HG03378 (cell line): ENCODE measurements at regions not wholly inside any gene's neighbourhood (a gene's known extent, or its start where the extent isn't known, plus 50 kb on each side); places are given as distances from the start of the nearest gene placed in this dataset.

Experiments
- ATAC-seq: cut with Tn5 transposase; IDR thresholded peaks from one replicate; pipeline ENCODE4 v1.9.1; 2021; ENCODE audit warnings: mild to moderate bottlenecking, moderate library complexity; ENCODE audit not compliant: unreplicated experiment

- no peak for ATAC-seq
These were observed 53.1 kb downstream of the ATXN3L start for GRCh38 chrX:13266641-13267345.

- ATAC-seq: no peak
These were observed 54.2 kb downstream of the ATXN3L start for GRCh38 chrX:13265549-13266132.

GRCh38 chrX:13265111-13265510 is 54.7 kb downstream of the ATXN3L start:
- ATAC-seq: no peak

- peak; percentile 76 for ATAC-seq
These were observed 56.1 kb downstream of the ATXN3L start for GRCh38 chrX:13263560-13264251.

DNA sequence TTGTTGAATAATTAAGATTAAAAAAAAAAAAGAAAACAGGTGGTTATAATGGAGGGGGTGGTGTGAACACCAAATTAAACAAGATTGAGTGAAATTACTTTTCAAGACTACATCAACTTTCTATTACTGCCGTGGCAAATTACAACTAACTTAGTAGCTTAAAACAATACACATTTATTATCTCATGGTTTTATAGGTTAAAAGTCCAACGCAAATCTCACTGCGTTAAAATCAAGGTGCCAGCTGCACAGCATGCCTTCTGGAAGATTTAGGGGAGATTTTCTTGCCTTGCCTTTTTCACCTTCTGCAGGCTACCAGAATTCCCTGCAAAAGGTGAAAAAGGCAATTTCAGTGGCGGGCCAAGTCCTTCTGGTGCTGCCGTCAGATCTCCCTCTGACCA is 58.5 kb downstream of the ATXN3L start:
- ATAC-seq: no peak

DNA sequence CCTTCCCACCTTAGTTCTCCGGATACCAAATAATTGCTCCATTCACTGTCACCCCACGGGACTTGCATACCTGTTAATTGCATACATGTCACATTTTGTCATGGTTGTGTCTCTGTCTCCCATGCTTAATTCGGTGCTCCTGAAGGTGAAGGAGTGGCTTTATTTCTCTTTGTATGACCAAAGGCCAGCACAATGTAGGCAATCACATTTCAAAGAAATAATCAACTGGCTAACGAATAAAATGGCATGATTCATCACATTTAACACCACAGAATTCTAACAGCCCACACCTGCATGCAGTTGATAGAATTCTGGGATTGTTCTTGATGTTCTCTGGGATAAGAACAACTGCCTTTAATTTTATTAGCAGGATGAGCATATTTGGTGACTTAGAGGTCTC is 59.3 kb downstream of the ATXN3L start:
- no peak for ATAC-seq

- no peak for ATAC-seq
These were observed 61.1 kb downstream of the ATXN3L start for GRCh38 chrX:13258725-13259124.

GRCh38 chrX:13258052-13258444 is 61.8 kb downstream of the ATXN3L start:
- ATAC-seq: peak; percentile 16

DNA sequence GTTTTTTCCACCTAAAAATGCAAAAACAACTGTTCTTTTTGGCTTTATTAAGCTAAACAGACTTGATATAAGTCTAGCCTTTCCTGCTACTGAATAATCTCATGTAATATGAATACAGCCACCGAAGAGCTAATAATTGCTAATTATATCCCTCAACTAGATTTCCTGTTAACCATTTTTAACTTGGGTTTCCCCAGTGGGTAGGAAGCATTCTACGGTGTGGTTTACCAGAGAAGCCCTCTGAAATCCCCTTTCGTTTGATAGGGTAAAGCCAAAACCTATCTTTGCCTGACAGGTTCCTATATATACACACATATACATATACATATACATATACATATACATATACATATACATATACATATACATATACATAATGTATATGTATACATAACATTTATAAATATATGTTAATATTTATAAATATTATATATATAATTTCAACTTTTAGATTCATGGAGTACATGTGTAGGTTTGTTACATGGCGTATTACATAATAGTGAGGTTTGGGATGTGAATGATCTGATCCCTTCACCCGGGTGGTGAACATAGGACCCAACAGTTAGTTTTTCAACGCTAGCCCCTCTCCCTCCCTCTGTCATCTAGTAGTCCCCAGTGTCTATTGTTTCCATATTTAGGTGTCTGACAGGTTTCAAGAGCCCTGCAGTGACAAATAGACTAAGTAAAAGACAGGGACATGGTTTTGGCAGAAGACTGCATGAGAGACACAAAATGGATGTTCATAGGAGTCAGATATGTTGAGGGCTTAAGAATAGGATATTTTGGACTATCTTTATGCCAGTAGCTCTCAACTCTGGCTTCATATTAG is 62.4 kb downstream of the ATXN3L start:
- peak; percentile 59 for ATAC-seq

- no peak for ATAC-seq
These were observed 63.2 kb downstream of the ATXN3L start for GRCh38 chrX:13256603-13257002.

DNA sequence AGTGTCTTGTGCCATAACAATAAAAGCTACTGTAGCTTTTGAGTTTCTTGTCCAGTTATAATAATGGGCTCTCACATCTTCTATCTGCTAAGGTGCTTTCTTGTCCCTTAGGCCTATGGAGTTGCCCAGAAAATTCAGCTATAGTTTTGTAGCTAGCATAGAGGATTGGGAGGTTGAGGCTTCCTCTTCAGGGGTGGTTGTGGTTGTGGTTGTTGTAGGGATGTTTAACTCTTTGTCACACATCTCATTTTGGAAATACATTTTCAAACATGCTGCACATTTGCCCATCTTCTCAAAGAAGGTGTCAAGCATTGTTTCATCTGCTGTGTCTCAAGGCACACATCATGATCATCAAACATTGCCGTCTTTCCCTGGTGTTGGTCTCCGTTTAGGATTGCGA is 65.0 kb downstream of the ATXN3L start:
- ATAC-seq: no peak

GRCh38 chrX:13254076-13254785 is 65.6 kb downstream of the ATXN3L start:
- ATAC-seq: peak; percentile 26

GRCh38 chrX:13253223-13253622 is 66.6 kb downstream of the ATXN3L start:
- no peak for ATAC-seq

GRCh38 chrX:13252726-13253125 is 67.1 kb downstream of the ATXN3L start:
- no peak for ATAC-seq

DNA sequence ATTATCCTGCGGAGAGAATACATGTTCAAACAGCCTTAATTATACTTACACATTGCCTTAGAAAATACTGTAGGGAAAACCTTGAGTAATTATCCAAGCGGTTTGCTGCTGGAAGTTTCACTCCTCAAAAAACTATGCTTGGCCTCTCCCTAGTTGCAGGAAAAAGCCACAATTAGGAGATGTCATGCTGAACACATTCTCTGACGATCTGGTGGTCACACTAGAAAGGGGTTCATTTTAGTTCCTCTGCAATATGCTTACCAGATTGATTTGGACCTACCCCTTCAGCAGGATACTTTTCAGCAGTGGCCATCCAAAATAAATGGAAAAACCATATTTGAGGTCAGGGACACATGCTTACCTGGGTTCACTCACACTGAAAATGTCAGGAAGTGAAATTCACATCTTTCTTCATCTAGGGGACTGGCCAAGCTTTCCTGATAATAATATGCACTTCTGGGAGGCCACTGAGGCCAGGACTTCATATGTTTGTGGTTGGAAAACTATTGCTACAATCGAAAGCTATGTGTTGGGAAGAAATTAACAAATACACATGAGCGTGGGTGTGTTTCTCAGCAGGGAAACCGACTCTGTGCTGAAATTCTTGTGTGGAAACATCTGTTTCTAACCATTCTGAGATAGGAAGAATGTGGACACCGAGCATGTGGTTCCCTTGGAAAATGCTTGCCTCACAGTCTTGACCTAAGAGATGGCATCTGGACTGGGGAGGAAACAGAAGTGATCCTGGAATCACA is 68.8 kb downstream of the ATXN3L start:
- no peak for ATAC-seq

DNA sequence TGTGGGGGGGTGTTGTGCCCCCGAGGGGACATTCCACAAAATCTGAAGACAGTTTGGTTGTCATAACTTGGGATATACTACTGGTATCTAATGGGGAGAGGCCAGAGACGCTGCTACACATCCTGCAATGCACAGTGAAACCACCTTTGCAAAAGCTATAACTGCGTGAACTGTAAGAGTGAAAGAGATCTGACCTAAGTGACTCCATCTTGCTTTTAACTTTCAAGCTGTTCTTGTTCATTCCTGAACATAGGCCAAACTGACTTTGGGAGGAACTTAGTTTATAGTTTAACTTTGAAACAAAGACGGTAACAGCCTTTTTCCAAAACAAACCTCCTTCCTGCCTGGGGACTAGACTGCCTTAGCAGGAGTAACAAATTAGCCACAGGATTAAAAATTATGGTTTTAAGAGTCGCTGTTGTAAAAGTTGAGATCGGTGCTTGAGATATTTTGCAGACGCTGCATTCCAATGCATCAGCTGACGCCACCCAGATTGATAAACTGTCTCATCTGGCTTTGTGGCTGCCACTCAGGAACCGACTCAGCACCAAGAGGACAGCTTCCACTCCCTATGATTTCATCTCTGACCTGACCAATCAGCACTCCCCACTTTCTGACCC is 70.9 kb downstream of the ATXN3L start:
- no peak for ATAC-seq

DNA sequence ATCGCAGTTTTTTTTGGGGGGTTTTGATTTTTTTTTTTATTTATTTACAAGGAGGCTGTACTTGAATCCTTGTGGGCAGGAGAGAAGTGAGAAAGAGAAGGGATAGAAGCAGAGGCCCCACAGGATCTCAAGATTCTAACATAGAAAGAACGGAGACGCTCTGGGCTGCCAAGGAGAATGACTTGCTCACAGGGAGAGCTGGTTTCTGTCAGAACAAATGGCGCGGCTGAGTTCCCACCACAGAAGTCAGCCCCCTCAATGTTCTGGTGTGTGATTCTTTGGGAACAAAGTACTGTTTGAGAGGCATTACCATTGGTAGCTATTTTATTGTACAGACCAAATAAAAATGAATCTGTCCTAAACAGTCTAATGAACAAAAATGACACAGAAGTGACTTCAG is 80.6 kb downstream of the ATXN3L start:
- no peak for ATAC-seq

DNA sequence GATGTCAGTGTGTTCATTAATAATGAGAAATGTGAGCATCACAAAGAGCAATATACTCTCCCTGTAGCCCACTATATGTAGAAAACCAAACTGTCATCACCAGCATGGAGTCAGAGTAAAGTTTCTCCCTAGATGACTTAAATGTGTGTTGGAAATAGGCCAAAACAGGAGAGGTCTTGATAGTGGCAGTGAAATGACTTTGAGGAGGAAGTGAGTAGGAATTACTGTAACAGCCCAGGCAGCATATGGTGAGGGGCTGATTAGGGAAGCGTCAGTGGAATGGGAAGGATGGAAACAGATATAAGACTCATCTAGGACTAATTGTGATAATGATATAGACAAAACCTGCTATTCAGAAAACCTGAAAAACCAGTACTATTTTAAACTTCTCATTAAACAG is 83.9 kb downstream of the ATXN3L start:
- ATAC-seq: no peak

DNA sequence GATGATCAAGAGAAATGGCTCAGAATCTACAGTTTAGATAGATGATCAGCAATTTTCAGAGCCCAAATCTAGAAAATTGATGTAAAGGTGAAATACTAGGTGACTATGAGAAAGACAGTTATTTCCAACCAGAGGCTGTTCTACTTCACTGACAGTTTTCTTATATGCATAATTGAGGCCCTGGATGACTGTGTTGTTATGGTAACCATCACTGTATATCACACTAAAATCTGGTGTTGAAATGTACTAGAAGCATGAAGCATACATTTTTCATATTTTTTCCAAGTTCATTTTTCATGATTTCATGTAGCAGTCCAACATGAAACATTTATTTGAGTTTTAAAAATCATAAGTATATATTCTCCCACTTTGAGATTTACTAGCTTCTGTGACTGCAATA is 87.4 kb downstream of the ATXN3L start:
- no peak for ATAC-seq

GRCh38 chrX:13226214-13226613 is 93.6 kb downstream of the ATXN3L start:
- ATAC-seq: no peak
